SKM-1 treated with dmso at 0.1 percent for 144 hours (cell line): ENCODE measurements at regions not wholly inside any gene's neighbourhood (a gene's known extent, or its start where the extent isn't known, plus 50 kb on each side); places are given as distances from the start of the nearest gene placed in this dataset.
"Not testable (repeated sequence)": the region's sequence is repeated elsewhere in the genome, so short reads cannot be mapped to it uniquely, and the experiment has no call there.

Experiments used
- DNase-seq: peaks from one replicate; lab custom pipeline; 2025; ENCODE audit not compliant: unreplicated experiment; lab: John Stamatoyannopoulos, UW

- no peak for DNase-seq
Measured at GRCh38 chr3:99586701-99587100, 51.7 kb upstream of the COL8A1 start.

GRCh38 chr3:99579965-99580364 lies 58.4 kb upstream of the COL8A1 start:
- no peak for DNase-seq

- no peak for DNase-seq
Measured at GRCh38 chr3:99579246-99579645, 59.1 kb upstream of the COL8A1 start.

- no peak for DNase-seq
Measured at GRCh38 chr3:99578339-99578970, 59.9 kb upstream of the COL8A1 start.

- DNase-seq: no peak
Measured at GRCh38 chr3:99576904-99577559, 61.4 kb upstream of the COL8A1 start.

GRCh38 chr3:99575683-99576082 lies 62.7 kb upstream of the COL8A1 start:
- DNase-seq: no peak

GRCh38 chr3:99570061-99570460 lies 68.3 kb upstream of the COL8A1 start:
- no peak for DNase-seq

- DNase-seq: no peak
Measured at GRCh38 chr3:99568663-99569335, 69.6 kb upstream of the COL8A1 start.

- no peak for DNase-seq
Measured at GRCh38 chr3:99565331-99565730, 73.1 kb upstream of the COL8A1 start.

- DNase-seq: no peak
Measured at GRCh38 chr3:99562990-99563607, 75.3 kb upstream of the COL8A1 start.

GRCh38 chr3:99562138-99562537 lies 76.3 kb upstream of the COL8A1 start:
- no peak for DNase-seq

- no peak for DNase-seq
Measured at GRCh38 chr3:99561056-99561455, 77.3 kb upstream of the COL8A1 start.

- no peak for DNase-seq
Measured at GRCh38 chr3:99559196-99559595, 79.2 kb upstream of the COL8A1 start.

- DNase-seq: not testable (repeated sequence)
Measured at GRCh38 chr3:99555885-99556284, 82.5 kb upstream of the COL8A1 start.

- peak; percentile 8 for DNase-seq
Measured at GRCh38 chr3:99551520-99551919, 86.9 kb upstream of the COL8A1 start.

- no peak for DNase-seq
Measured at GRCh38 chr3:99549957-99550603, 88.3 kb upstream of the COL8A1 start.

GRCh38 chr3:99549220-99549619 lies 89.2 kb upstream of the COL8A1 start:
- no peak for DNase-seq

- DNase-seq: no peak
Measured at GRCh38 chr3:99548674-99549073, 89.7 kb upstream of the COL8A1 start.

- no peak for DNase-seq
Measured at GRCh38 chr3:99545941-99546580, 92.3 kb upstream of the COL8A1 start.

- no peak for DNase-seq
Measured at GRCh38 chr3:99544786-99545281, 93.6 kb upstream of the COL8A1 start.

GRCh38 chr3:99543796-99544195 lies 94.6 kb upstream of the COL8A1 start:
- no peak for DNase-seq
